ENCODE measurements at regions not wholly inside any gene's neighbourhood (a gene's known extent, or its start where the extent isn't known, plus 50 kb on each side); places are given as distances from the start of the nearest gene placed in this dataset.

DNA sequence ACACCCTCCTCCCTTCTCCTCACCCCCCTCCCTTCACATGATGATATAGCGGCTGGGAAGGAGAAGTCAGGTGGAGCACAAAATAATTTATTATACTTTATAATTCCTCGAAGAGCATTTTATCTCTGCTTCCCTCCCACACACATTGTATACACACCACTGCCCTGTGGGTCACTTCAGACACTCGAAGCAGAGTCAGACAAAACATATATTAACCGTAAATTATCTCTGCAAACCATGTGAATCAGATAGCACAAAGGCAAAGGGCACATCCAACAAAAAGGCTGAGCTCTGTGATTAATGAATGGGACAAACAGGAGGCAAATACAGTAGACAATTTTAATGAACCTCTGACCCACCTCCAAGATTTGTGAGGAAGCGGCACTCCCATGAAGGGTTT, 450.7 kb downstream of the GALC start:
- Histone ChIP-seq H3K9ac (ENCODE audit: low read depth in 2 of 2, low read length in 2 of 2) (no peak overlapping the region), H3K36me3 (no peaks in the 10 kb centered on the region), H3K4me3 (no peak overlapping the region), H3K27me3 (no peaks in the 10 kb centered on the region), H3K27ac (no peak overlapping the region), H3K9me3 (no peaks in the 10 kb centered on the region), H3K4me1 (no peaks in the 10 kb centered on the region)
- no peak for DNase-seq
- no peak for TF ChIP-seq CTCF (IDR thresholded peaks at IDR 0.05)
- intact Hi-C loops (cut with DNase I): no loop called here

DNA sequence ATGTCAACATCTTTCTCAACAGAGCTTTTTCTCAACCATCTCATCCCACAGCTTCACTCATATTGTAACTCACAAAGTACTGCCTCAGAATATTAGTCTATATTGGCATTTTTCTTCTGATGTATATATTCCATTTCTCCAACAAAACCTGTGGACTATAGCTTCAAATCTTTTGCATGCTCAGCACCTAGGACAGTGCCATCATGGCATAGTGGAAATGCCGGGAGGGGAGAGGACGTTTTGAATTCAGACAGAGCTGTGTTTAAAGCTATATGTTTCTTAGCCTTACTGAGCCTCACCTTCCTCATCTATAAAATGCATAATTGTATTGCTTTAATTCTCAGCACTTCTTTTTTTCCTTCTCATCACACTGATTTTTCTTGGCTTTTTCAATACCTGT, 452.6 kb downstream of the GALC start:
- no peaks in the 10 kb centered on the region for H3K9me3 ChIP-seq
- TF ChIP-seq CTCF (IDR thresholded peaks at IDR 0.05): no peak
- DNase-seq: no peak
- no peak overlapping the region for H3K27ac ChIP-seq
- H3K4me3 ChIP-seq: no peak overlapping the region
- intact Hi-C loops (cut with DNase I): no loop called here
- no peaks in the 10 kb centered on the region for H3K4me1 ChIP-seq
- no peak overlapping the region for H3K9ac ChIP-seq (ENCODE audit: low read depth in 2 of 2, low read length in 2 of 2)
- H3K36me3 ChIP-seq: no peaks in the 10 kb centered on the region
- H3K27me3 ChIP-seq: no peaks in the 10 kb centered on the region

DNA sequence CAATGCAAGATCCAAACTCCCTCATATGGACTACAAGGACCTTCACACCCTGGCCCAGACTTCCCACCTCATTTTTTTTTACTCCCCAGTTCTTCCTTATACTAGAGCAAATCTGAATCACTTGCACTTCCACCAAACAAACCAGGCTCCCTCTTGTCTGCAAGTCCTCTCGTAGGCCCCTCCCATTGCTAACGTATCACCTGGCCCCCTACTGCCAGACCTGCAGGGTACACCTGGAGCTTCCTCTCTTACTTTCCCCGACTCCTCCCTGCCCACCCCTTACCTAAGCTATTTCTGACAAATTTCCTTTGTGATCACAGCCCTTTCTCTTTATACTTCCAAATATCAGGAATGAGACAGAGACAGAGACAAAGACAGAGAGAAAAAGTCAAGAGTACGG, 463.9 kb downstream of the GALC start:
- no peaks in the 10 kb centered on the region for H3K36me3 ChIP-seq
- DNase-seq: no peak
- no peaks in the 10 kb centered on the region for H3K27me3 ChIP-seq
- no peak overlapping the region for H3K4me3 ChIP-seq
- no peaks in the 10 kb centered on the region for H3K9me3 ChIP-seq
- H3K27ac ChIP-seq: no peak overlapping the region
- H3K9ac ChIP-seq (ENCODE audit: low read depth in 2 of 2, low read length in 2 of 2): no peak overlapping the region
- H3K4me1 ChIP-seq: no peaks in the 10 kb centered on the region
- intact Hi-C loops (cut with DNase I): no loop called here
- no peak for TF ChIP-seq CTCF (IDR thresholded peaks at IDR 0.05)

DNA sequence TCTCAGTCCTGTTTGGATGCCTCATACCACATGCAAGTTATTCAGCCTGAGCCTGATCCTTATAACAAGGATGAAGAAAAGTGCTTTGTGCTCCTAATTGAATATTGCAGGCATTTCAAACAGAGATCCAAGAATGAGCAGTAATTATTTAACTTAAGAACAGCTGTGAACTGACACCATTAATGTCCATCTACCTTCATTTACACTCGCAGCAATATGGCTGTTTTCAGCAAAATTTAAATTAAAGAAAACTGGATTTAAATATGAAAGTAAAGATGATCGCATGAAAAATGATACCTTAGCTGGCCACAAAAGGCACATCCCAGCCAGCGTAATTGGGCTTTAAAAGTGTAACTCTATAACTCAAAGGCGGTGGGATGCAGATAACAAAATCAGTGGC, 466.3 kb downstream of the GALC start:
- no peak for TF ChIP-seq CTCF (IDR thresholded peaks at IDR 0.05)
- Histone ChIP-seq H3K4me3 (no peak overlapping the region), H3K27ac (no peak overlapping the region), H3K9me3 (no peaks in the 10 kb centered on the region), H3K36me3 (no peaks in the 10 kb centered on the region), H3K4me1 (no peaks in the 10 kb centered on the region), H3K27me3 (no peaks in the 10 kb centered on the region), H3K9ac (ENCODE audit: low read depth in 2 of 2, low read length in 2 of 2) (no peak overlapping the region)
- intact Hi-C loops (cut with DNase I): no loop called here
- no peak for DNase-seq

GRCh38 chr14:87524011-87524410, 469.0 kb downstream of the GALC start:
- Histone ChIP-seq H3K9ac (ENCODE audit: low read depth in 2 of 2, low read length in 2 of 2) (no peak overlapping the region), H3K9me3 (no peaks in the 10 kb centered on the region), H3K27me3 (no peaks in the 10 kb centered on the region), H3K4me3 (no peak overlapping the region), H3K36me3 (no peaks in the 10 kb centered on the region), H3K27ac (no peak overlapping the region), H3K4me1 (no peaks in the 10 kb centered on the region)
- DNase-seq: no peak
- intact Hi-C loops (cut with DNase I): no loop called here
- no peak for TF ChIP-seq CTCF (IDR thresholded peaks at IDR 0.05)

DNA sequence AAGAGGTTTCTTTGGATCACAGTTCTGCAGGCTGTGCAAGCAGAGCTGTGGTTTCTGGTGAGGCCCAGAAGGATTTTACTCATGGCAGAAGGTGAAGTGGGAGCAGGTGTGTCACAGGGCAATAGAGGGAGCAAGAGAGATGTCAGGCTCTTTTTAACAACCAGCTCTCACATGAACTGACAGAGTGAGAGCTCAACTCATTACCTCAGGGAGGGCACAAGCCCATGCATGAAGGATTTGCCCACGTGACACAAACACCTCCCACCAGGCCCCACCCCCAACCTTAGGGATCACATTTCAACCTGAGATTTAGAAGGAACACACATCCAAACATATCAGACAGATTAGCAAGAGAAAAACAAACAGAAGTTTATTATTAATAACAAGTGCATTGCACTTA, 470.4 kb downstream of the GALC start:
- Histone ChIP-seq H3K4me1 (no peaks in the 10 kb centered on the region), H3K36me3 (no peaks in the 10 kb centered on the region), H3K9ac (ENCODE audit: low read depth in 2 of 2, low read length in 2 of 2) (no peak overlapping the region), H3K27me3 (no peaks in the 10 kb centered on the region), H3K4me3 (no peak overlapping the region), H3K9me3 (no peaks in the 10 kb centered on the region), H3K27ac (no peak overlapping the region)
- intact Hi-C loops (cut with DNase I): no loop called here
- DNase-seq: no peak
- no peak for TF ChIP-seq CTCF (IDR thresholded peaks at IDR 0.05)

Data from colonic mucosa (tissue), 4 donors.